WTC11 (cell line): ENCODE measurements at regions not wholly inside any gene's neighbourhood (a gene's known extent, or its start where the extent isn't known, plus 50 kb on each side); places are given as distances from the start of the nearest gene placed in this dataset.

Experiments used
- ATAC-seq: fragments of 200-7000 bp; cut with Tn5 transposase; 2 replicates; pipeline ENCODE4 v1.10.0; 2021; ENCODE audit warnings: mild to moderate bottlenecking, moderate library complexity
- CTCF ChIA-PET: fragments of 300-600 bp; sonication (Branson Sonifier 250); formaldehyde crosslinking; loops from one replicate; lab custom pipeline; 2021; ENCODE audit warnings: antibody characterized with exemption; lab: Charles Lee
- POLR2A ChIA-PET: fragments of 350-600 bp; sonication (Branson Sonifier 250); formaldehyde crosslinking; loops from one replicate; lab custom pipeline; 2021; ENCODE audit warnings: antibody characterized with exemption; lab: Charles Lee
- DNase-seq: peaks from one replicate; pipeline ENCODE4 v3.0.0; 2021; ENCODE audit warnings: low spot score
- H3K27ac Mint-ChIP-seq: 2 replicates; pipeline ENCODE4 v1.8.0; 2021; ENCODE audit warnings: mixed read lengths
- H3K27me3 Mint-ChIP-seq: 2 replicates; pipeline ENCODE4 v1.8.0; 2021; ENCODE audit warnings: low read depth, mild to moderate bottlenecking, moderate library complexity, mixed read lengths
- H3K36me3 Mint-ChIP-seq: 2 replicates; pipeline ENCODE4 v1.8.0; 2021; ENCODE audit warnings: mixed read lengths
- H3K4me1 Mint-ChIP-seq: 2 replicates; pipeline ENCODE4 v1.8.0; 2022; ENCODE audit warnings: mixed read lengths
- H3K4me3 Mint-ChIP-seq: 2 replicates; pipeline ENCODE4 v1.8.0; 2021; ENCODE audit warnings: mild to moderate bottlenecking, moderate library complexity, mixed read lengths
- H3K9me3 Mint-ChIP-seq: 2 replicates; pipeline ENCODE4 v1.8.0; 2021; ENCODE audit warnings: mixed read lengths
- AR ChIP-seq: fragments of 250-450 bp; sonication (Bioruptor Pico); IDR thresholded peaks from 2 replicates; pipeline ENCODE4 v1.9.0; 2021; ENCODE audit warnings: mild to moderate bottlenecking
- E2F4 ChIP-seq: sonication (generic); formaldehyde crosslinking; IDR thresholded peaks from 2 replicates; pipeline ENCODE4 v1.8.1; 2022; ENCODE audit warnings: low read depth, mild to moderate bottlenecking, moderate library complexity, missing genetic modification reagents, borderline replicate concordance
- FOXJ3 ChIP-seq: sonication (generic); formaldehyde crosslinking; IDR thresholded peaks from 2 replicates; pipeline ENCODE4 v1.9.0; 2021; ENCODE audit warnings: missing genetic modification reagents, mild to moderate bottlenecking, borderline replicate concordance
- FOXP4 ChIP-seq: sonication (generic); formaldehyde crosslinking; IDR thresholded peaks from 2 replicates; pipeline ENCODE4 v1.8.0; 2022; ENCODE audit warnings: mild to moderate bottlenecking, missing genetic modification reagents
- GABPB1 ChIP-seq: sonication (generic); formaldehyde crosslinking; IDR thresholded peaks from 2 replicates; pipeline ENCODE4 v1.8.1; 2023; ENCODE audit warnings: mild to moderate bottlenecking, missing genetic modification reagents
- IRF1 ChIP-seq: sonication (generic); formaldehyde crosslinking; IDR thresholded peaks from 2 replicates; pipeline ENCODE4 v1.8.0; 2023; ENCODE audit warnings: missing genetic modification reagents
- MXD4 ChIP-seq: fragments of 250-450 bp; sonication (Bioruptor Pico); IDR thresholded peaks from 2 replicates; pipeline ENCODE4 v1.8.0; 2021; ENCODE audit warnings: mild to moderate bottlenecking, moderate library complexity, borderline replicate concordance
- NR2C2 ChIP-seq: sonication (generic); formaldehyde crosslinking; IDR thresholded peaks from 2 replicates; pipeline ENCODE4 v1.8.0; 2022; ENCODE audit warnings: mild to moderate bottlenecking, missing genetic modification reagents
- PREB ChIP-seq: sonication (generic); formaldehyde crosslinking; IDR thresholded peaks from 2 replicates; pipeline ENCODE4 v1.8.1; 2022; ENCODE audit warnings: mild to moderate bottlenecking, missing genetic modification reagents, moderate library complexity, borderline replicate concordance
- SMAD3 ChIP-seq: sonication (generic); formaldehyde crosslinking; IDR thresholded peaks from 2 replicates; pipeline ENCODE4 v1.8.0; 2022; ENCODE audit warnings: missing genetic modification reagents, mild to moderate bottlenecking, borderline replicate concordance
- TP53 ChIP-seq: sonication (generic); formaldehyde crosslinking; IDR thresholded peaks from 2 replicates; pipeline ENCODE4 v1.8.1; 2023; ENCODE audit warnings: mild to moderate bottlenecking, missing genetic modification reagents
- ZNF219 ChIP-seq: sonication (generic); formaldehyde crosslinking; IDR thresholded peaks from 2 replicates; pipeline ENCODE4 v1.8.0; 2023; ENCODE audit warnings: missing genetic modification reagents, mild to moderate bottlenecking, borderline replicate concordance
- ZNF263 ChIP-seq: sonication (generic); formaldehyde crosslinking; IDR thresholded peaks from 2 replicates; pipeline ENCODE4 v1.8.1; 2022; ENCODE audit warnings: low read depth, mild to moderate bottlenecking, moderate library complexity, missing genetic modification reagents
- ZNF425 ChIP-seq: fragments of 250-450 bp; sonication (Bioruptor Pico); conservative IDR thresholded peaks from 2 replicates; pipeline ENCODE4 v1.9.0; 2021; ENCODE audit warnings: mild to moderate bottlenecking

GRCh38 chr15:37217567-37217966, 117.2 kb upstream of the MEIS2 start:
- no peak overlapping the region for H3K4me3 Mint-ChIP-seq
- DNase-seq (no peak), ATAC-seq (no peak)
- ChIA-PET CTCF (no interaction called here), POLR2A (no interaction called here)
- H3K4me1 Mint-ChIP-seq: no peaks in the 10 kb centered on the region
- H3K9me3 Mint-ChIP-seq: peaks cover 22% of the 10 kb centered on the region
- no peaks in the 10 kb centered on the region for H3K36me3 Mint-ChIP-seq
- TF ChIP-seq ZNF263 (CRISPR knock-in tag) (no peak), GABPB1 (peak; percentile 94), E2F4 (CRISPR knock-in tag) (no peak), FOXJ3 (CRISPR knock-in tag) (no peak), MXD4 (CRISPR knock-in tag) (no peak), PREB (CRISPR knock-in tag) (no peak), IRF1 (CRISPR knock-in tag) (no peak), ZNF425 (CRISPR knock-in tag) (no peak)
- H3K27ac Mint-ChIP-seq: no peak overlapping the region
- no peaks in the 10 kb centered on the region for H3K27me3 Mint-ChIP-seq

GRCh38 chr15:37218351-37218916, 118.1 kb upstream of the MEIS2 start:
- H3K4me3 Mint-ChIP-seq: no peak overlapping the region
- no peaks in the 10 kb centered on the region for H3K4me1 Mint-ChIP-seq
- no peaks in the 10 kb centered on the region for H3K27me3 Mint-ChIP-seq
- TF ChIP-seq ZNF219 (CRISPR knock-in tag) (no peak), FOXJ3 (CRISPR knock-in tag) (no peak), FOXP4 (CRISPR knock-in tag) (no peak), NR2C2 (CRISPR knock-in tag) (no peak), SMAD3 (CRISPR knock-in tag) (no peak), AR (no peak), TP53 (no peak)
- ATAC-seq (no peak), DNase-seq (no peak)
- ChIA-PET POLR2A (no interaction called here), CTCF (interaction anchor here (0.9 kb wide), 1 partner anchor 25 kb away, joined by 3 read pairs; no protein-coding TSS in a partner anchor)
- no peaks in the 10 kb centered on the region for H3K36me3 Mint-ChIP-seq
- H3K9me3 Mint-ChIP-seq: peaks cover 22% of the 10 kb centered on the region
- H3K27ac Mint-ChIP-seq: no peak overlapping the region
